BJ (cell line): ENCODE measurements at regions not wholly inside any gene's neighbourhood (a gene's known extent, or its start where the extent isn't known, plus 50 kb on each side); places are given as distances from the start of the nearest gene placed in this dataset.
"Not testable (repeated sequence)": the region's sequence is repeated elsewhere in the genome, so short reads cannot be mapped to it uniquely, and the experiment has no call there.

Experiments
- CTCF ChIA-PET: fragments of 350-600 bp; formaldehyde crosslinking; extraction: SDS; loops from one replicate; lab custom pipeline; 2021; ENCODE audit warnings: antibody characterized with exemption, inconsistent platforms; lab: Yijun Ruan, JAX
- POLR2A ChIA-PET: fragments of 300-600 bp; sonication (Branson Sonifier 250); formaldehyde crosslinking; extraction: SDS; loops from one replicate; lab custom pipeline; 2021; ENCODE audit warnings: antibody characterized with exemption; lab: Charles Lee
- DNase-seq: peaks from one replicate; pipeline ENCODE4 v3.0.0-alpha.2; 2011; ENCODE audit warnings: low read depth
- H3K27me3 ChIP-seq: 2 replicates; pipeline ENCODE4 v1.6.0; 2011; ENCODE audit warnings: low read length; ENCODE audit not compliant: control insufficient read depth, insufficient read depth
- H3K36me3 ChIP-seq: 2 replicates; pipeline ENCODE4 v1.5.1; 2011; ENCODE audit warnings: low read length; ENCODE audit not compliant: control insufficient read depth, insufficient read depth
- H3K4me3 ChIP-seq: 2 replicates; pipeline ENCODE4 v1.5.1; 2011; ENCODE audit warnings: low read depth, mild to moderate bottlenecking, control low read depth, low read length
- CTCF ChIP-seq: IDR thresholded peaks from 2 replicates; pipeline ENCODE4 v1.5.1; 2011; ENCODE audit warnings: low read depth, mild to moderate bottlenecking, control low read depth, inconsistent platforms, low read length, moderate library complexity; ENCODE audit not compliant: insufficient read depth

GRCh38 chr10:83515001-83515400 lies 624.3 kb upstream of the GHITM start:
- H3K4me3 ChIP-seq: no peak overlapping the region
- no peaks in the 10 kb centered on the region for H3K36me3 ChIP-seq
- POLR2A ChIA-PET: no interaction called here
- no peaks in the 10 kb centered on the region for H3K27me3 ChIP-seq
- CTCF ChIA-PET: no interaction called here
- DNase-seq: no peak
- TF ChIP-seq CTCF: no peak

DNA sequence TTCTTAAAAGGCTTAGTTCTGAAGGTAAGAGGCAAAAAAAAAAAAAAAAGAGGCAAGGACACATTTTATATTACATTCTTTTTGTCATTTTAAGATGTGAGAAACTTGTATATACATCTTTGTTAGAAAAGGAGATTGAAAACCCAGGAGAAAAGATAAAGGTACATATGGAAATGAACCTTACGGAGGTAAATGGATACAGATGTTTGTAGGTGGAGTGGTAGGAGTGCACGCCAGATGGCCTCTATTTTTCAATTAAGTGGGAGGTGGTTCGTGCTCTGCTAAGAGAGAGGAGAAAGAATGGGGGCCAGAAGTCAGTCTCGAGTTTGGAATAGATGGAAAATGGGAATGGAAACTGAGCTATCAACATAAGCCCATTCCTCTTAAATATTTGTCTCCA lies 622.5 kb upstream of the GHITM start:
- POLR2A ChIA-PET: no interaction called here
- H3K4me3 ChIP-seq: no peak overlapping the region
- CTCF ChIA-PET: no interaction called here
- H3K27me3 ChIP-seq: no peaks in the 10 kb centered on the region
- no peaks in the 10 kb centered on the region for H3K36me3 ChIP-seq
- TF ChIP-seq CTCF: no peak
- no peak for DNase-seq

GRCh38 chr10:83517456-83517855 lies 621.9 kb upstream of the GHITM start:
- DNase-seq: no peak
- no peak overlapping the region for H3K4me3 ChIP-seq
- H3K36me3 ChIP-seq: no peaks in the 10 kb centered on the region
- TF ChIP-seq CTCF: no peak
- CTCF ChIA-PET: no interaction called here
- no peaks in the 10 kb centered on the region for H3K27me3 ChIP-seq
- POLR2A ChIA-PET: no interaction called here

GRCh38 chr10:83518779-83519178 lies 620.5 kb upstream of the GHITM start:
- no peaks in the 10 kb centered on the region for H3K27me3 ChIP-seq
- DNase-seq: no peak
- H3K36me3 ChIP-seq: no peaks in the 10 kb centered on the region
- ChIA-PET POLR2A (no interaction called here), CTCF (no interaction called here)
- TF ChIP-seq CTCF: no peak
- H3K4me3 ChIP-seq: no peak overlapping the region

DNA sequence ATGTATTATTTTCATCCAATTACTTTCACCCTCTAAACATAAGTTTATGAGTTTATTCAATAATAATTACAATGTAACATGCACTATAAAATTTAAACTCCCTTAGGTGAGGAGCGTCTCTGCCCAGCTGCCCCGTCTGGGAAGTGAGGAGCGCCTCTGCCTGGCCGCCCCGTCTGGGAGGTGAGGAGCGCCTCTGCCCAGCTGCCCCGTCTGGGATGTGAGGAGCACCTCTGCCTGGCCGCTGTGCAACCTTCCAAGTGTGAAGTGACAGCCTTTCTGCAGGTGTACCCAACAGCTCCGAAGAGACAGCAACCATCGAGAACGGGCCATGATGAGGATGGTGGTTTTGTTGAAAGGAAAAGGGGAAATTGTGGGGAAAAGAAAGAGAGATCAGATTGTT lies 618.9 kb upstream of the GHITM start:
- H3K4me3 ChIP-seq, POLR2A ChIA-PET, DNase-seq, CTCF ChIA-PET, H3K36me3 ChIP-seq, H3K27me3 ChIP-seq: not testable (repeated sequence)

DNA sequence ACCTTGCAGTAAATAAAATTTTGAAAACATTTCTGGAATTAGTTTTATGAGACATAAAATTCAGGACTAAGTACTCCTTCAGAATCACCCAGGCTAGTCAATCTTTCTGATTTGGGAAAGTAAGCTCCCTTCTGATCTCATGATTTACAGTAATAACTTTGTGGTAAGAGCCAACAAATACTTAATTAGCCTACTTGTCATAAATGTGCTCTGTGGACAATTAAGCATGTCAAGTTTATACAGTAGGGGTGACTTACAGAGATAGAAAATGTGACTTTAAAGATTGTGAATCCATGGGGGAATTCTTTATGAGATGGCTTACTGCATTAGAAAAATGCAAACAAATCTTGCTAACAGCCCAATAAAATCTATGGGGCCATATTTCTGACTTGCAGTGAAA lies 616.9 kb upstream of the GHITM start:
- no peak for TF ChIP-seq CTCF
- no peak overlapping the region for H3K4me3 ChIP-seq
- no peaks in the 10 kb centered on the region for H3K36me3 ChIP-seq
- DNase-seq: peak; percentile 88
- ChIA-PET CTCF (interaction anchor here (0.9 kb wide), 1 partner anchor 348 kb away, joined by 3 read pairs; no protein-coding TSS in a partner anchor), POLR2A (interaction anchor here (0.7 kb wide), 1 partner anchor 89 kb away, joined by 3 read pairs; no protein-coding TSS in a partner anchor)
- H3K27me3 ChIP-seq: no peaks in the 10 kb centered on the region
